BLaER1 (cell line): ENCODE measurements at regions not wholly inside any gene's neighbourhood (a gene's known extent, or its start where the extent isn't known, plus 50 kb on each side); places are given as distances from the start of the nearest gene placed in this dataset.

Source experiments
- H3K27ac ChIP-seq: shearing (Covaris generic); formaldehyde crosslinking; 2 replicates; pipeline ENCODE4 v1.8.1; 2022
- H3K27me3 ChIP-seq: shearing (Covaris generic); formaldehyde crosslinking; 2 replicates; pipeline ENCODE4 v1.8.1; 2022
- H3K36me3 ChIP-seq: shearing (Covaris generic); formaldehyde crosslinking; 2 replicates; pipeline ENCODE4 v1.8.1; 2022
- H3K4me1 ChIP-seq: shearing (Covaris generic); formaldehyde crosslinking; 2 replicates; pipeline ENCODE4 v1.8.1; 2022
- H3K4me2 ChIP-seq: shearing (Covaris generic); formaldehyde crosslinking; 2 replicates; pipeline ENCODE4 v1.8.1; 2022
- H3K4me3 ChIP-seq: shearing (Covaris generic); formaldehyde crosslinking; 2 replicates; pipeline ENCODE4 v1.8.1; 2022
- H3K9ac ChIP-seq: shearing (Covaris generic); formaldehyde crosslinking; 2 replicates; pipeline ENCODE4 v1.8.1; 2022
- H3K9me3 ChIP-seq: shearing (Covaris generic); formaldehyde crosslinking; 2 replicates; pipeline ENCODE4 v1.8.1; 2022
- H4K20me1 ChIP-seq: shearing (Covaris generic); formaldehyde crosslinking; 2 replicates; pipeline ENCODE4 v1.8.1; 2022
- Cebpa-rat ChIP-seq: shearing (Covaris generic); IDR thresholded peaks from 2 replicates; pipeline ENCODE4 v1.8.1; 2022

GRCh38 chr9:99465231-99465907, 243.3 kb downstream of the SEC61B start:
- Histone ChIP-seq H3K27me3 (no peaks in the 10 kb centered on the region), H3K4me2 (no peak overlapping the region), H3K27ac (no peak overlapping the region), H3K4me1 (no peaks in the 10 kb centered on the region), H3K9ac (no peak overlapping the region), H3K36me3 (no peaks in the 10 kb centered on the region), H3K9me3 (no peaks in the 10 kb centered on the region), H4K20me1 (no peaks in the 10 kb centered on the region), H3K4me3 (no peak overlapping the region)
- TF ChIP-seq Cebpa-rat: no peak

DNA sequence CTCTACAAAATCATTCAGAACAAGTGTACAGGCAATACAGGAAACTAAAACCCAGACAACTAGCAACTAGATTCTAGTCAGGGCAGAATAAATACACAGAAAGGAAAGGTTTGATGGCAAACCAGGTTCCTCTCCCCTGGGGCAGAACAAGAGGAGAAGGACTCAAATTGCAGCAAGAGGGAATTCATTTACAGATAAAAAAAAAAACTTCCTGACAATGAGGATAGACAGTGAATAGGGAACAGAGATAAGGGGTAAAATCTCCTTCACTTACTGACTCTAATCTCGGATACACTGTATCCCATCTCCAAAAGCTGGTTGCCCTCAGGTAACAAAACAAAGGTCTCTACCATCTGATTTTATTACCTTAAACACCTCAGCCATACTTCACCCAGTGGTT, 244.0 kb downstream of the SEC61B start:
- no peaks in the 10 kb centered on the region for H3K36me3 ChIP-seq
- H3K9me3 ChIP-seq: no peaks in the 10 kb centered on the region
- no peaks in the 10 kb centered on the region for H3K4me1 ChIP-seq
- H4K20me1 ChIP-seq: no peaks in the 10 kb centered on the region
- H3K4me2 ChIP-seq: no peak overlapping the region
- H3K27ac ChIP-seq: no peak overlapping the region
- no peak overlapping the region for H3K4me3 ChIP-seq
- TF ChIP-seq Cebpa-rat: no peak
- no peak overlapping the region for H3K9ac ChIP-seq
- no peaks in the 10 kb centered on the region for H3K27me3 ChIP-seq

DNA sequence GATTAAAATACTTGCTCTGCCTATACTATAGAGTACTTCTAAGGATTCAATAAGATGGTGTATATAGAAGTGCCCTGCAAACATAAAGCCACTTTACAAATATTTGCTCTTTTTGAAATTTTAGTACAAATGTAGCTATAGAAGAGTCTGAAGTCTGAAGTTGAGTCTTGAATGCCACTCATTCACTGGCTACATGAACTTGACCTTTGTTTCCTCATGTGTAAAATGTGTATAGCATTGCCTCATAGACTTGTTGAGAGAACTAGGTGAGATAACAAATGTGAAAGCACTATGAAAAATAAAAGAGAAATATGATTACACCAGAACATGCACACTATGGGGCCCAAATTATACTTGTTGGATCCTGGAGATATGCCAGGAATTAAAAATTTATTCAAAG, 244.7 kb downstream of the SEC61B start:
- H3K4me2 ChIP-seq: no peak overlapping the region
- no peaks in the 10 kb centered on the region for H3K27me3 ChIP-seq
- TF ChIP-seq Cebpa-rat: no peak
- H3K4me1 ChIP-seq: no peaks in the 10 kb centered on the region
- no peaks in the 10 kb centered on the region for H3K9me3 ChIP-seq
- no peak overlapping the region for H3K9ac ChIP-seq
- no peaks in the 10 kb centered on the region for H4K20me1 ChIP-seq
- H3K36me3 ChIP-seq: no peaks in the 10 kb centered on the region
- H3K27ac ChIP-seq: no peak overlapping the region
- no peak overlapping the region for H3K4me3 ChIP-seq

DNA sequence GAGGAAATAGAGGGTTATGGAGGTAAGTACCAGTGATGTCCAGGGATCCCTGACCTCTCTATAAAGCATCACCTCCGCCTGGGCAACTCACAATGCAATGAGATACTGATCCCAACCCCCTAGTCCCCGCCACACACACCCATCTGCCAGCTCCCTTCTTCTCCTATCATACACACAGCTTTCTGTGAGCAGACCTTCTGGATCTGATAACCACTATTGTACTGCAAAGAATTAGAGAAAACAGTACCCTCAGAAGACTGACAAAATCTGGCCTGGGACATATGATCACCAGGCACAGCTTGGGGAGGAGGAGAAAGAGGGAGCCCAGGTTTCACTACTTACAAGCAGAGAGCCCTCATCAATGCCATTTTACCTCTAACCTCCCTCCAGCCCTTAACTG, 249.0 kb downstream of the SEC61B start:
- Histone ChIP-seq H3K9me3 (no peaks in the 10 kb centered on the region), H3K36me3 (no peaks in the 10 kb centered on the region), H3K4me3 (no peak overlapping the region), H3K27ac (no peak overlapping the region), H4K20me1 (no peaks in the 10 kb centered on the region), H3K4me1 (no peaks in the 10 kb centered on the region), H3K9ac (no peak overlapping the region), H3K27me3 (no peaks in the 10 kb centered on the region), H3K4me2 (no peak overlapping the region)
- no peak for TF ChIP-seq Cebpa-rat

- Histone ChIP-seq H3K4me3 (no peak overlapping the region), H3K36me3 (no peaks in the 10 kb centered on the region), H3K4me1 (no peaks in the 10 kb centered on the region), H3K4me2 (no peak overlapping the region), H4K20me1 (no peaks in the 10 kb centered on the region), H3K9ac (no peak overlapping the region), H3K27ac (no peak overlapping the region), H3K27me3 (no peaks in the 10 kb centered on the region), H3K9me3 (no peaks in the 10 kb centered on the region)
- TF ChIP-seq Cebpa-rat: no peak
These were observed 250.3 kb downstream of the SEC61B start for GRCh38 chr9:99472240-99472915.

DNA sequence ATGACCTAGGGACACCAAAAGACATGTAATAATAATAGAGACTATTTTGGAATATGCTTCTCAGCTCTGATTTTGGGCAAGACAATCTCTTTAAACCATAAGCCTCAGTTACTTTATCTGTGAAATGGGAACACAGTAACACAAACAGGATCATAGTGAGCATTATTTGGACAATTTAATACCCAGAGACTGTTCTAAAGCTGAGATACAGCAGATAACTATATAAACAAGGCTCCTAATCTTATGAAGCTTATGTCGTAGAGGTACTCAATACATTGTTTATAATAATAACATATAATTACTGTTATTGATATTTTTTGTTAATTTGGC, 250.8 kb downstream of the SEC61B start:
- Histone ChIP-seq H3K36me3 (no peaks in the 10 kb centered on the region), H3K4me3 (no peak overlapping the region), H3K9ac (no peak overlapping the region), H3K9me3 (no peaks in the 10 kb centered on the region), H3K4me2 (no peak overlapping the region), H3K27ac (no peak overlapping the region), H4K20me1 (no peaks in the 10 kb centered on the region), H3K4me1 (no peaks in the 10 kb centered on the region), H3K27me3 (no peaks in the 10 kb centered on the region)
- no peak for TF ChIP-seq Cebpa-rat

DNA sequence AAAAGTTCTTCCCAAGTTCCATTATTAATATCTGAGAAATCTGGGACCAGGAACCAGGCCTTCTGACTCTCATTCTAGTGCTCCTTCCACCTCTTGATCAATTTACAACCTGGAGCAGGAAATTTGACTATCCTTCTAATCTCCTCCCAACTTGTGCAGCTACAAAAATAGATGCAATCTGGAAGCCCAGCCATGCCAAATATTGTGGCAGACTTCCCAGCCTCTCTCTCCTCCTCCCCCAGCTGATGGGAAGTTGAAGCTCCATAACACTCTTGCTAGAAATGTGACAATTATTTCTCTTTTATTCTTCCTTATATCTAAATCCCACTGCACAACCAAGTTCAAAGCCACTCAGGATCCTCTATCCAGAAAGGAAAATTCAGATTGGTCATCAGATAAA, 252.1 kb downstream of the SEC61B start:
- Histone ChIP-seq H3K36me3 (no peaks in the 10 kb centered on the region), H3K9me3 (no peaks in the 10 kb centered on the region), H3K4me1 (no peaks in the 10 kb centered on the region), H3K4me2 (no peak overlapping the region), H3K9ac (no peak overlapping the region), H3K27ac (no peak overlapping the region), H4K20me1 (no peaks in the 10 kb centered on the region), H3K27me3 (no peaks in the 10 kb centered on the region), H3K4me3 (no peak overlapping the region)
- TF ChIP-seq Cebpa-rat: no peak

DNA sequence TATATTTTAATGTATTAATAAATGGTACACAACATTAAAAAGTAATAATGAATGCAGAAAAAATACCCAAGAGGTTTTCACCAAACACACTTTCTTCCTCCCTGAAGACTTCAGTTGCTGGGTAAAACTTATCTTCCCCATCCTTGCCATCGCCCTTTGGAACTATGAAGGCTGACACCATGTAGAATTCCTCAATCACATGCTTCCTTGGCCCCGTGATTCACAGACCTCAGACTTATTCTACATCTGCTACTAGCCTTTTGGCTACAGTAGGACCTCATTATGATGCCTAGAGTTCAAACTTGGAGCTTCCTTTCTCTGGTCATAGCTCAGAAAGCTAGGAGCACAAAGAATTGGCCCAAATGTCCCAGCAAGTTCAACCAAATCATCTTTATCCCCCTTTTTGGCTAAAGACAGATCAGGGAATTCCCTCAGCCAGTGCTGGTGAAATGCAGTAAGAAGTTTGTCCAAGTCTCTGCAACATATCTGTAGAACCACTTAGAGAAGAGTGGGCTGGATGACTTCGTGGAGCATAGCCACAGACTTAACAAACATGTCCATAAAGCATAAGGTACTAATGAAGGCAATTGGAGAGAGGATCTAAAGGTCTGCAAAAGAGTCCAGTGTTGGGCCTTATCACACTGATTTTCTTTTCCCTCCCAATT, 253.5 kb downstream of the SEC61B start:
- no peak for TF ChIP-seq Cebpa-rat
- Histone ChIP-seq H3K27ac (no peak overlapping the region), H3K4me3 (no peak overlapping the region), H3K4me2 (no peak overlapping the region), H3K27me3 (no peaks in the 10 kb centered on the region), H3K4me1 (no peaks in the 10 kb centered on the region), H4K20me1 (no peaks in the 10 kb centered on the region), H3K36me3 (no peaks in the 10 kb centered on the region), H3K9me3 (no peaks in the 10 kb centered on the region), H3K9ac (no peak overlapping the region)

DNA sequence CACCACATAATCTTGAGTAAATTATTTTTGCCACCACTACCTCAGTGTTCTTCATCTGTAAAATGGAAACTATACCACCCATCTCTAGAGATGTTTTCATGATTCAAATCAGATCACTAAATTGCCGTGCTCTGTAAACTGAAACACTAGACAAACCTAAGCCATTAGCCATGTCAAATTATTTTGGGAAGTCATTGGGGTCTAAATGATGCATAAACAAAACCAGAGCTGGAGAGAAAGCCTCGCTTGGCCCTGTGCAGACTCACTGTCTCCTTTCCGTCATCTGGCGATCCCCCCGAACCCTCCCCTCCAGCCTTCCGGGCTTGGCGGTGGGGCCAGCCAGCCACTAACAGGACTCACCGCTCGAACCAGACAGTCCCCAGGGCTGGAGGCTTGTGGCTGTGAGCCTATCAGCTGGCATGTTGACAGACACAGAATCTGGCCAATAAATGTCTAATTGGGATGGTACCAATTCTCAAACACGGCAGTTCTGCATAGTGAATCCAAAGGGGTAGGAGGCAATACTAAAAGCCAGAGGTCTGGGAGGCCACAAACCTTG, 256.5 kb downstream of the SEC61B start:
- Histone ChIP-seq H3K27me3 (no peaks in the 10 kb centered on the region), H4K20me1 (no peaks in the 10 kb centered on the region), H3K4me2 (no peak overlapping the region), H3K36me3 (no peaks in the 10 kb centered on the region), H3K4me1 (no peaks in the 10 kb centered on the region), H3K9me3 (no peaks in the 10 kb centered on the region), H3K4me3 (no peak overlapping the region), H3K27ac (no peak overlapping the region), H3K9ac (no peak overlapping the region)
- no peak for TF ChIP-seq Cebpa-rat

DNA sequence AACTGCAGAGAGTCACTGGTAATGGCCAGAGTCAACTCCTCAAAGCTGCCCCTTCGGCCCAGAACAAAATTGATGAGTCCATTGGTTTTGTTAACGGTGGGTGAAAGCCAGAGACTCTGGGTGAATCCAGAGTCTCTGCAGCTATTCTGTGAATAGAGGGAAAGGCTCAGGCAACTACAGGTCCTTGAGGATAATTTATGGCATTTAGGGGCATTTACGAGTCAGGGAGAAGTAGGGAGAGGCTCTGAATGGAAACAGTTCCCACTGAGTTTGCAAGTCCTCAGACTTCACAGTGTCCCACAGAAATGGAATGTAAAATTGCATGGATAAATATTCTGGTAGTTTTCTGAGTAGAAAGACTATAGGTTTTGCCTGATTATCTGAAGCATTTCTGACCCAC, 257.8 kb downstream of the SEC61B start:
- H3K4me2 ChIP-seq: no peak overlapping the region
- no peak overlapping the region for H3K9ac ChIP-seq
- no peaks in the 10 kb centered on the region for H3K4me1 ChIP-seq
- TF ChIP-seq Cebpa-rat: no peak
- H3K36me3 ChIP-seq: no peaks in the 10 kb centered on the region
- H3K9me3 ChIP-seq: no peaks in the 10 kb centered on the region
- H3K27ac ChIP-seq: no peak overlapping the region
- no peak overlapping the region for H3K4me3 ChIP-seq
- no peaks in the 10 kb centered on the region for H3K27me3 ChIP-seq
- H4K20me1 ChIP-seq: no peaks in the 10 kb centered on the region
